Panc1 (cell line): ENCODE measurements at regions not wholly inside any gene's neighbourhood (a gene's known extent, or its start where the extent isn't known, plus 50 kb on each side); places are given as distances from the start of the nearest gene placed in this dataset.

Experiments
- ATAC-seq: fragments of 200-7000 bp; cut with Tn5 transposase; 2 replicates; pipeline ENCODE4 v1.9.1; 2020; ENCODE audit warnings: mild to moderate bottlenecking, moderate library complexity
- BruUV-seq: library from RNA; stranded (reverse); fragments of 400-500 nt; replicated peaks from 2 replicates; lab custom pipeline; 2021; lab: Mats Ljungman, UMichigan
- CTCF ChIA-PET: fragments of 300-600 bp; sonication (Branson Sonifier 250); formaldehyde crosslinking; loops from one replicate; lab custom pipeline; 2022; ENCODE audit warnings: antibody characterized with exemption; lab: Charles Lee
- POLR2A ChIA-PET: fragments of 300-600 bp; sonication (Branson Sonifier 250); formaldehyde crosslinking; loops from one replicate; lab custom pipeline; 2022; ENCODE audit warnings: antibody characterized with exemption; lab: Charles Lee
- DNase-seq: peaks from one replicate; pipeline ENCODE4 v3.0.0-alpha.2; 2010; ENCODE audit warnings: low read depth, low spot score
- H3K27ac ChIP-seq: 2 replicates; pipeline ENCODE4 v1.5.1; 2011; ENCODE audit warnings: mild to moderate bottlenecking, low read length, inconsistent platforms
- H3K27me3 ChIP-seq: fragments of 200-500 bp; sonication (Bioruptor generic); 2 replicates; pipeline ENCODE4 v1.6.0; 2014; ENCODE audit warnings: low read length, inconsistent platforms; ENCODE audit not compliant: control insufficient read depth, insufficient read depth
- H3K36me3 ChIP-seq: fragments of 200-500 bp; sonication (Bioruptor generic); 2 replicates; pipeline ENCODE4 v1.5.1; 2014; ENCODE audit warnings: inconsistent platforms, mild to moderate bottlenecking, low read length, moderate library complexity; ENCODE audit not compliant: control insufficient read depth, insufficient read depth
- H3K4me1 ChIP-seq: 2 replicates; pipeline ENCODE4 v1.5.1; 2011; ENCODE audit warnings: inconsistent platforms, mild to moderate bottlenecking, low read length, moderate library complexity; ENCODE audit not compliant: control insufficient read depth, insufficient read depth
- H3K4me3 ChIP-seq, 2 experiments: 2 replicates each; pipeline ENCODE4 v1.5.1; 2011 to 2012; ENCODE audit warnings: low read depth in 2 of 2, low read length in 2 of 2, mild to moderate bottlenecking in 2 of 2, inconsistent platforms in 1 of 2, moderate library complexity in 1 of 2
- H3K9me3 ChIP-seq: fragments of 200-500 bp; sonication (Bioruptor generic); 2 replicates; pipeline ENCODE4 v1.5.1; 2014; ENCODE audit warnings: low read depth, mild to moderate bottlenecking, inconsistent platforms, low read length, moderate library complexity; ENCODE audit not compliant: control insufficient read depth, insufficient read depth
- CTCF ChIP-seq: fragments of 450-650 bp; IDR thresholded peaks from 2 replicates; pipeline ENCODE4 v1.5.1; 2017; ENCODE audit warnings: mild to moderate bottlenecking
- POLR2AphosphoS5 ChIP-seq: IDR thresholded peaks from 2 replicates; pipeline ENCODE4 v1.6.1; 2012; ENCODE audit warnings: mild to moderate bottlenecking, low read depth, low read length, moderate library complexity
- REST ChIP-seq, 2 experiments: IDR thresholded peaks; 2 replicates each; pipeline ENCODE4 v1.6.1; 2011 to 2012; ENCODE audit warnings: low read depth in 2 of 2, control low read depth in 1 of 2, low read length in 1 of 2, mild to moderate bottlenecking in 1 of 2, moderate library complexity in 1 of 2; ENCODE audit not compliant: insufficient read depth in 1 of 2
- SIN3A ChIP-seq: IDR thresholded peaks from 2 replicates; pipeline ENCODE4 v1.6.1; 2012; ENCODE audit warnings: low read depth, mild to moderate bottlenecking, low read length, moderate library complexity, borderline replicate concordance; ENCODE audit not compliant: insufficient read depth
- TCF7L2 ChIP-seq: IDR thresholded peaks from 2 replicates; pipeline ENCODE4 v1.6.1; 2011; ENCODE audit warnings: mild to moderate bottlenecking, low read depth, low read length, inconsistent platforms
- in situ Hi-C: cut with HindIII; loops from 2 replicates; pipeline ENCODE4 v1.10.0; 2016; ENCODE audit warnings: low sequenced_read_pairs, low pct_unique_long_range_greater_than_20kb
- intact Hi-C: fragments of 100-400 bp; cut with micrococcal nuclease; formaldehyde crosslinking; loops from one replicate; pipeline ENCODE4 v1.10.0; 2022; ENCODE audit not compliant: unreplicated experiment

DNA sequence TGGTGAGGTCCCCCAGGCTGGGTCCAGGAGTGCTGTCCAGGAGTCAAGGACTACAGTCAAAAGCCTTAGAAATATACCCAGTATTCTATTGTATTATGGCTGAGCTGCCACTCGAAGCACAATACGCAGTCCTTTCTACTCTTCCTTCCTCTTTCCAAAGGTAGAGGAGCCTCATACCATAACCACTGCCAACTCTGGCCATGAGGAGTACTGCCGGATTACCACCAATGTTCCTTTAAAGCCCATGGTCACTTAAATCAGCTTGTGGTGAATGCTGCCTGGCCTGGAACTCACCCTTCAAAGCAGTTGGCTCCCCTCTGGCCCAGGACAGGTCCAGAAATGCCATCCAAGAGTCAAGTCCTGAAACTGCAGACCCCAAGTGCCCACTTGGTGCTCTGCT, 425.4 kb downstream of the SLC16A7 start:
- Histone ChIP-seq H3K4me1 (no peaks in the 10 kb centered on the region), H3K27me3 (no peaks in the 10 kb centered on the region), H3K36me3 (no peaks in the 10 kb centered on the region), H3K4me3 (no peak overlapping the region), H3K27ac (no peak overlapping the region), H3K9me3 (no peaks in the 10 kb centered on the region)
- ATAC-seq (no peak), DNase-seq (no peak)
- ChIA-PET CTCF (no interaction called here), POLR2A (no interaction called here)
- no TSS peak for BruUV-seq
- in situ Hi-C loops (no loop called here), intact Hi-C loops (no loop called here)
- no peak for TF ChIP-seq REST (IDR thresholded peaks at IDR 0.05; ENCODE audit: insufficient read depth in 1 of 2, low read depth in 2 of 2, low read length in 1 of 2)
- no peak for TF ChIP-seq SIN3A
- no peak for TF ChIP-seq TCF7L2

GRCh38 chr12:60027266-60027665, 431.4 kb downstream of the SLC16A7 start:
- no peaks in the 10 kb centered on the region for H3K27me3 ChIP-seq
- ATAC-seq (no peak), DNase-seq (no peak)
- intact Hi-C loops, result no loop called here
- TF ChIP-seq CTCF, result no peak
- no peaks in the 10 kb centered on the region for H3K4me1 ChIP-seq
- CTCF ChIA-PET, result no interaction called here
- POLR2A ChIA-PET, result no interaction called here
- no peaks in the 10 kb centered on the region for H3K36me3 ChIP-seq
- no peak overlapping the region for H3K4me3 ChIP-seq
- in situ Hi-C loops, result no loop called here
- H3K9me3 ChIP-seq, result no peaks in the 10 kb centered on the region
- no TSS peak for BruUV-seq
- H3K27ac ChIP-seq, result no peak overlapping the region

DNA sequence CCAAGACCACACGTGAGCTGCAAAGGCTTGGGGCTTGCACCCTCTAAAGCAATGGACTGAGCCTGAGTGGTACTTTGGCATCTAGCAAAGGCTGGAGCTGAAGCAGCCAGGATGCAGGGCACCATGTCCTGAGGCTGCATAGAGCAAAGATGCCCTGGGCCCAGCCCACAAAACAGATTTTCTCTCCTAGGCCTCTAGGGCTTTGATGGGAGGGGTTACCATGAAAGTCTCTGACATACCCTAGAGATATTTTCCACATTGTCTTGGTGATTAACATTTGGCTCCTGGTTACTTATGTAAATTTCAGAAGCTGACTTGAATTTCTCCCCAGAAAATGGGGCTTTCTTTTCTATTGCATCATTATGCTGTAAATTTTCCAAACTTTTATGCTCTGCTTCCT, 438.3 kb downstream of the SLC16A7 start:
- no TSS peak for BruUV-seq
- no peaks in the 10 kb centered on the region for H3K4me1 ChIP-seq
- ChIA-PET POLR2A (no interaction called here), CTCF (no interaction called here)
- no peak overlapping the region for H3K27ac ChIP-seq
- ATAC-seq, result no peak
- H3K9me3 ChIP-seq, result no peaks in the 10 kb centered on the region
- intact Hi-C loops (no loop called here), in situ Hi-C loops (no loop called here)
- DNase-seq, result no peak
- H3K36me3 ChIP-seq, result no peaks in the 10 kb centered on the region
- TF ChIP-seq SIN3A (no peak), CTCF (no peak), POLR2AphosphoS5 (no peak), REST (IDR thresholded peaks at IDR 0.05; ENCODE audit: insufficient read depth in 1 of 2, low read depth in 2 of 2, low read length in 1 of 2) (no peak), TCF7L2 (no peak)
- H3K27me3 ChIP-seq, result no peaks in the 10 kb centered on the region
- H3K4me3 ChIP-seq, result no peak overlapping the region
